Activated CD4-positive, alpha-beta T cell treated with anti-CD3 and anti-CD28 coated beads for 1 hour (primary cell): ENCODE measurements at regions not wholly inside any gene's neighbourhood (a gene's known extent, or its start where the extent isn't known, plus 50 kb on each side); places are given as distances from the start of the nearest gene placed in this dataset.

ENCODE experiments used
- DNase-seq: peaks from one replicate; pipeline ENCODE4 v3.0.0-alpha.2; 2020

DNA sequence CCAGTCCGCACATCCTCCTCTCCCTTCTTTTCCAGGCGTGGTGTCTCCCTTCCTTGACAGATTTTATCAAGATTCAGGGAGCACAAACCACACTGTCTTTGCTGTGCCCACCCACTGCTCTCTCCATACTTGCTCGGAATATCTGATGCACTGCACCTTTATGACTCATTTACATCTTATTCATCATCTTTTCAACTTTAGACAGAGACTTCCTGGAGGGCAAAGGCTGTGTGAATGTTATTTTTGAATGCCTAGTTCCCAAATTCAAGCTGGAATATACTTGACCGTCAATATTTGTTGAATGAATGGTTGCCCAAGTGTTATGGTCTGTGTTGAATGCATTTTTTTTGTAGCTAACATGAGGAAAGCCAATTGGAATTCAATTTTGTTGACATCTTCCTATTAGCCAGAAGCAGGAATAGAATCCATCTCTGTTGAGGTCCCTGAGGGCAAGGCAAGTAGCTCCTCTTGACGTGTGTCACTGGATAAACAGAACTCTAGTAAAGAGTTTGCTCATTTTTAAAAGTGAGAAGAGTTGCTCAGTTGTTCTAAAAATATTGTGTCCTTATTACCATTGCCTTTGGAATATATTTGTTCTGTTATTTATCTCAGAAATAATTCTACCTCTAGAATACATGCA lies 95.0 kb downstream of the KLF6 start:
- no peak for DNase-seq

DNA sequence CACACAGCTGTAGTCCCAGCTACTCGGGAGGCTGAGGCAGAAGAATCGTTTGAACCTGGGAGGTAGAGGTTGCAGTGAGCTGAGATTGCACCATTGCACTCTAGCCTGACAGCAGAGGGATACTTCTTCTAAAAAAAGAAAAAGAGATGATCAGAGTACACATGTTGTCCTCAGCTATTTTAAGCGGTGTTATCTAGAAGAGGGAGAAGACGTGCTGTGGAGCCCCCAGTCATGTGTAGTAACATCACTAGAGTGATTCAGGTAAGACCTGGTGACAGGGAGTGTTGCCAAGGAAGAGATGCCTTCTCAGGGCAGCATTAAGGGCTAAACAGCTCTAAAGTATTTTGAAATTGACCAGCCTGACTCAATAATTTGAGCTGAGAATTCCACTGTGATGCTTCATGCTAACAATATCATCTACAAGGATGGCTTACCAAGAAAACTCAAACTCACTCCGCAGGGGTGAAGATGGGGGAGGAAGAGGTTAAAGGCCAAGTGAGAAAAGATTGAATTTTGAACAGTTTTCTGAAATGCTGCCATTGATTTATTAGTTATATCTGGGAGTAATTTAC lies 97.4 kb downstream of the KLF6 start:
- no peak for DNase-seq

DNA sequence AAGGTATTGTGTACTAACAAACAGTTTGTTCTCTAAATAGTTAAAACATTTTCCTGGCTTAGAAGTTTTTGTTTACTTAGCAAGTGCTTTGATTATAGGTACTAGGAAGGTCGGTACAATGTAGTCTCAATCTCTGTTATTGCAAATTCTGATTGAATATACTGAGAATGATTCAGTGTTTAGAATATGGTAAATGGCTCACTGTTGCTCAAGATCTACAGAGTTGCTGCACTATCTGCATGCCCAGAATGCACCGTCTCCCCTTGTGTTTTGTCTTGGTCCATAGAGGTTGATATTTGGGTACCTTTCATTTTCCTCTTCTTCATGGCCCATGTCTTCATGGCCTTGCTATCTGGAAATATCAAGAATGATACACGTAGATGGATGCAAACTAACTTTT lies 99.6 kb downstream of the KLF6 start:
- DNase-seq, result no peak

DNA sequence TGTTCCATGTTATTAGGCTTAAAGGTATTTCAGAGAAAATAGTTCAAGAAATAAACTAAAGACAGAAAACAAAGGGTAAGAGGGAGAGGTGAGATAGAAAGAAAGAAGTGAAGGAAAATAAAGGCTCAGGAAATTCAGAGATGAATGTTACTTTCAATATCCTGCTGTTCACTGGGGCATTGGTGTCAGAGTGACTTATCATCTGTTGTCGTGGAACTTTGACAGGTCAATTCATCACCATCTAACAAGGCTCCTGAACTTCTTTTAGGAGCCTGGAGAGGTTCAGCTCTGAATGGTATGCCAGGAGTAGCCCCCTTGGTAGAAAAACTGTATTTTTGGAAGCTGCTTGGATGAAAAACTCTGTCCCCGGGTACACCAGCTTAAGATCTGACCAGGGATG lies 100.1 kb downstream of the KLF6 start:
- no peak for DNase-seq

DNA sequence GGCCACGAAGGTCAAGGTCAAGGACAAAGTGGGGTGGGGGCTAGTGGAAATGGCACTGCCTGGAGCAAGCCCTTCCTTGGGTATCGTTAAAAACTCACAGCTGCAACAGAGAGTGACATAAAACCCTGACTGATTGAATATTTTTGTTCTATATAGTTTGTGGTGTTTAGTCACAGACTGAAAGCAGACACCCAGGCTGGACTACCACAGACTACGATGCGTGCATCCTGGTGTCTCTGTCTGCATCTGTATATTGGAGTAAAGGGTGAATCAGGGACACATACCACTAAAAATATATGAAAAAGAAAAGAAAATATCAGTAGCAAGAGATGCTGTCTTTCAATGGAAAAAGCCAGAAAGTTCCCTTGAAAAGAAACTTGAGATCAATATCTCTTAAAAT lies 101.4 kb downstream of the KLF6 start:
- no peak for DNase-seq

DNA sequence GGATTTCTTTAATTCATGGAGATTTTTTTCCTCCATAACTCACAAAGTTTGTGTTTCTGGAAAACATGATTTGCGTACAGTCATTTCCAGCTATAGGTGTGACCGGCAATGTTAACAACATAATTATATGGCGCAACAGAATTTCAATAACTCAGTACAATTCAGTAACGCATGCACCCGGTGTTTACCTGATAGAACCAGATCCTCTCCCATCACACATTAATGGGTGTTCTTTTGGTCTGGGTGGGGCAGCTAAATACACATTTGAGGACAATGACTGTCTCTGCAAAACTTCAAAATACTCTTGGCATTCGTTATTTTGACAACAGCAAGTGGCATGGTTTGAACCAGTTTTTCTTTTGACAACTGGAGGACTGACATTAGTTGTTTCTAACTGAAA lies 102.3 kb downstream of the KLF6 start:
- no peak for DNase-seq

DNA sequence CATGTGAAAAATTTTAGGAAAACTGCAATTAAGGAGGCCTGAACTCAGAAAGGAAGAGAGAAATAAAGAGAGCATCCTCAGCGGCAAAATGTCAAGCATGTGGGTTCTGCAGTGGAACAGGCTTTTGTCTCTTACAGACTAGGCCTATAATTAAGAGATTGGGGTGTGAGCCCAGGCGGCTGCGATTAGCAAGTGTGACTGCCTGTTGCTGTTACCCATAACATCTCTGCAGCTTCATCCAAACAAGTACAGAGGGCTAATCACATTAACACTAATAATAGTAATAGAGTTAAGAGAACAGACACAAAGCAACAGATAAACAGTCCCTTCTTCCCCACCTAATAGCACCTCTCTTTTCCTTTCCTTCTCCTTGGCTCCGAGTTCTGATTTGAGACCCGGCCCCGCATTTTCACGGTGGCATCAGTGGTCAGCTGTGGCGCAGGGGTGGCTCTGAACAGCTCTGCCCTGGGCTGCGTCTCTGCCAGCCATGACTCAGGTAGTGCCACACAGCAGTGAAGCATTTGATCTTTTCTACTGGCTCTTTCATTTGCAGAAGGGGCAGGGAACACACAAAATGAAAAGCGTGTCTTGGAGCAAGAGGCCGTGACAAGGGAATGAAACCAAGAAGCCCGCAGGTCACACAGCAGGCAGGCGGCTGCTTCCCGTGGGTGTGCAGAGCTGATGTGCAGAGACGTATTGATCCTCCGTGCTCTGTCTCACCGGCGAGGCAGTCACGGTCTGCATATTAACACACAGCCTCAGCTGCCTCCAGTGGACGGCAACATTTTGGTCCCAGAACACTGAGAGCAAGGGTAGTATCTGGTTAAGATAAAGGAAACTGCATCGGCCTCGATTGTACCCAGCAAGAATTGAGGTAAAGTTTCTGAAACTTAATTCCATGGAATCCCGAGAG lies 103.1 kb downstream of the KLF6 start:
- DNase-seq, result no peak

DNA sequence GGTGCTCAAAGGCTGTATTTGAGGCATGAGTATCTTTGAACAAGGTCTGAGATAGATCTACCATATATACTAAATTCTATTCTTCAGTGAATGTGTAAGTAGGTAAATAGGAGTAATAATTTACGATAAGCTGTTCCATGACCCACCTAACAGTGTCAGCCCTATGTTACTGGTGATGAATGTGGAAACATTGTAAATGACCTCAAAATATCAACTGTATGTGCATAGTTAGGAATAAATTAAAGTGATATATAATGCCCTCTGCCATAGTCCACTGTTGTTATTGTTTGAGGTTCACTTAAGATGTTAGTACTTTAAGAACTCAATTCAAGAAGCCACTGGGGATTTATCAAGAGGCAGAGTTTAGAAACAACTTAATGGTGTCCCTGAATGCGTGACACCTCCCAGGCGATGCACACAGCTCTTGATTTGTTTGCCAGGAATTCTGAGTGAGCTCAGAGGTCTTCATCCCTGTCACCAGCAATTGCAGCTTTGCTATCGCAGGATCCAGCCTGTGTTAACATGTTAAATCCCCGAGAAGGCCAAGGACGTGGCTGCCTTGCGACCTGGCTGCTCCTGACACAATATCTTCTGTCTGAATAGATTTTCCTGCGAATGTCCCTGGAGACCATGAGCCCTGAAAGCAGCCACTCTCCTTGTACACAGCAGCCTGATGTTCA lies 104.9 kb downstream of the KLF6 start:
- DNase-seq, result no peak

DNA sequence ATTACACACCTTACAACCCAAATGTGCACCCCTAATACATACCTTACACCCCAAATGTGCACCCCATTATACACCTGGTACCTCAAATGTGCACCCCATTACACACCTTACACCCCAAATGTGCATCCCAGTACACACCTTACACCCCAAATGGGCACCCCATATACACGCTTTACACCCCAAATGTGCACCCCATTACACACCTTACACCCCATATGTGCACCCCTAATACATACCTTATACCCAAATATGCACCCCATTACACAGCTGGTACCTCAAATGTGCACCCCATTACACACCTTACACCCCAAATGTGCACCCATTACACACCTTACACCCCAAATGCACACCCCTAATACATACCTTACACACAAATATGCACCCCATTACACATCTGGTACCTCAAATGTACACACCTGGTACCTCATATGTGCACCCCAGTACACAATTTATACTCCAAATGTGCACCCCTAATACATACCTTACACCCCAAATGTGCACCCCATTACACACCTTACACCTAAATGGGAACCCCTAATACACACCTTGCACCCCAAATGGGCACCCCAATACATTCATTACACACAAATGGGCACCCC lies 106.3 kb downstream of the KLF6 start:
- DNase-seq, result no peak

DNA sequence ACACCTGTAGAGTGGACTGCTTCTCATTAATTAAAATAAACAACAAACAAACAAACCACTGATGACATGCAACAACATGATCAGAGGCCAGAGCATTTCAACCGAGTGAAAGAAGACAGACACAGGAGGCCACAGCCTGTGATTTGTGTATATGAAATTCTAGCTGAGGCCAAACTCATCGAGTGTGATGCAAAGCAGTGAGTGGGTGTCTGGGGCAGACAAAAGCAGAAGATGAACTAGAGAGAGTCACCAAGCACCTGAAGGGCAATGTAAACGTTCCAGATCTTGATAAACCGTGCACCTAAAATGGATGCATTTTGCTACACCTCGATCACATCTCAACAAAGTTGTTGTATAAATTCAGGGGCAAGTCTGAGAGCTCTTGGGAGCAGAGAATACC lies 108.4 kb downstream of the KLF6 start:
- no peak for DNase-seq

DNA sequence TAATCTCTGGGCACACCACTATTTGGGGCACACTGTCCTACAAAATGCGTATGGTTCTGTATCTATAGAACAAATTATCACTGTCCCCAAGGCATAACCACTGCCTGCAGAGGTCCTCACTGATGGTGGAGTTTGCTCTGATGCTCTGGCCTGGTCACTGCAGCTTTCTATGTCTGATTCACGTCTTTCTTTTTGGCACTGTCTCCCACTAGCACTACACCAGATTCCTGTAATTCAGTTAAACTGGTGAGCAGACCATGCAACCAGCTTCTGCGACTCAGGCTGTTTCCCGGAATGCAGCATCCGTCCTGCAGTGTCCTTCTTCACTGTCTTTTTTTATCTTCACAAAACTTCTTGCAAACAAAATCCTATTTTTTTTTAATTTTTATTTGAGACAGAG lies 112.8 kb downstream of the KLF6 start:
- no peak for DNase-seq

DNA sequence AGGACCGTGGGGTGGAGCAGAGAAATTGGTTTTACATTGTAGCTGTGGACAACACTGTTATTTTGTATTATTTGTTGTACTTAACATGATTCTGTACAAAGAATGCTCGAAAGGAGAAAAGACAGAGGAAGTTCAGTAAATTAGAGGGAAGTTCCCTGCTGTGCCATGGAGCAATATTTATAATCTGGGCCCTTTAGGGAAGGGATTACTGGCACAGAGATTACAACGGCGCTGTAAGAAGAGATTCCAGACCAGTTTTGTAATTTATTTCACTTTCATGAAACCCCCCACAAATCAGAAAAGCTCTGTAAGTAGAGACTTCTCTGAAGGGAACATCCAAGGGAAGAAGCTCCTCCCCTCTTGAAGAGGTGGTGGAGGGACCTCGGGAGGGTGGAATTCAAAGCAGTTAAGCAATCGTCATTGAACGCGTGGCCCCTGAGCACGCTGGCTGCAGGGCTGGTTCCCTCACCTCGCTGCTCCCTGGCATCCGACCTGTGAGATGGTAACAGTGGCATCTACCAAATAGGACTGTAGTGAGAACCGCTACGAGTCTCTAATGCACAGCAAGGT lies 113.5 kb downstream of the KLF6 start:
- no peak for DNase-seq

DNA sequence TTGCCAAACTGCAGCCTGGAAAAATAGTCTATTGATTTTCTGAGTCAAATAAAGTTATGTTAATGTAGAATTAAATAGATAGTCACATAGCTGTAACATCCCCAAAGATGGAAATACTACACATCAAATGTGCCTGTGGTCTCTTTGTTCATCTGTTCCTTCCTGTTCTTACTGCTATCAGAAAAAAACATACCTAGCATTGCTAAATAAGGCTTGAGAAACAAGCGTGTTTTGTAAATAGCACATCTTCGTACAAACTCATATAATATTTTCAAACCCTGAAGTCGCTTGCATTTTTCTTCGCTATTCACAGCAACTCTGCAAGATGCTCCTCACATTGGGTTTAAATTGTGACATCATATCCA lies 116.1 kb downstream of the KLF6 start:
- DNase-seq, result no peak

DNA sequence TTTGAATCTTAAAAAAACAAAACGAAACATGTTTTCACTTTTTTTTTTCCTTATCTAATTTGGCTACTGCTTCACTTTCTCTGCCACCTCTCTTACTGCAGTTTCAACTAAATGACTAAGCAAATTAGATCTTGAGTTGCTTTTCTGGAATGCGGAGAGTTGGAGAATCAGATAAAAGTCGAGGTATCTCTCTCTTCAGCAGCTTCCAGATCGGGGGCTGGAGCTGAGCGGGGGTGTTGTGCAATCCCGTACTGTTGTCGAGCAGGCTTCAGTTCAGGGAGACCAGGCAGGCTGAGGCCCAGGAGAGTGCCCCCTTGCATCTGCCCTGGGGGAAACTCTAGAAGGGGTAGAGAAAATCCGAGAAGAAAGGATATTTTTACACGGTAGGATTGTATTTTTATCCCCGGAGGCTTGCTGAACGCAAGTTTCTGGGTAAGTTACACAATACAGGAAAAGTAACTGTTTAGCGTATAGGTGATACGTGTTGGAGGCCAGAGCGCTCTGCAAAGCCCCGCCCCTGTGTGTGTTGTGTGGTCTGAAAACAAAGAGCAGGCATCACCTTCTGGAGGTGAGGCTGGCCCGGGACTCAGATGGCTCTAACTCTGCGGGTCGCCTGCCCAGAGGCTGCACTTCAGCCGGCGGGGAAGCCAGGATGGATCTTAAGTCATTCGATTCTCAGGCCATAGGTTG lies 116.6 kb downstream of the KLF6 start:
- peak; percentile 50 for DNase-seq

DNA sequence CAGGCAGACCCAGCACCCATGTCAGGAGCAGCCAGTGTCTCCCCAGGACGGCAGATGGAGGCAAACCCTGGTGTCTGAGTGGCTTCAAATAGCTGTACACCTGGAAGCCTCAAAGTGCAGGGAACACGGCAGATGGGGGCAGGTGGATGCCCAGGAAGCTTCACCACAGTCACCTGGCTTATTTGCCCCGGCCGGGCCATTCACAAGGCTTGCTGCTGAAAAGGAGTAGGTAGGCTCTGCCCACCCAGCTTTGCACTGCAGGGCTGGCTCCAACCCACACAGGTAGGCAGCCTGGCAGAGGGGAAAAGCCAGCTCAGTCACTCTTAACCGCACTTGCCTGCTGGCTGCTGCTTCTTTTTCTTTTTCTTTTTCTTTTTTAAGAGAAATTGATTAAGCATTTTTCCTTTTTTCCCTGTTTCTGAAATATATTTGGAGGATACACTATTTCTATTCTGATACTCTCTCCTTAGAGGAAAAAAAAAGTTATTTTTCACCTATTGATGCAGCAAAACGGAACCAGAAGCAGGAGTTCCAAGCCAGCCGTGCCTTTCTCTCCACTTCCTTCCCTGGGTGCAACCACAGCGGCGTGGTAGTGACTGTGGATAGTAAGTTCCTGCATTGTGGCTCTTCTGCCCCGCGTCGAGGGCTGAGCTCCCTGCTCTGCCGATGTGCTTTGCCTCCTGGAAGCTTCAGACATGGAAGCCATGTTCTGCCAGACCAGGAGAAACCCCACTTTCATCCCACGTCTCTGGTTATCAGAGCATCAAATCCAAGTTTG lies 118.3 kb downstream of the KLF6 start:
- peak; percentile 22 for DNase-seq

DNA sequence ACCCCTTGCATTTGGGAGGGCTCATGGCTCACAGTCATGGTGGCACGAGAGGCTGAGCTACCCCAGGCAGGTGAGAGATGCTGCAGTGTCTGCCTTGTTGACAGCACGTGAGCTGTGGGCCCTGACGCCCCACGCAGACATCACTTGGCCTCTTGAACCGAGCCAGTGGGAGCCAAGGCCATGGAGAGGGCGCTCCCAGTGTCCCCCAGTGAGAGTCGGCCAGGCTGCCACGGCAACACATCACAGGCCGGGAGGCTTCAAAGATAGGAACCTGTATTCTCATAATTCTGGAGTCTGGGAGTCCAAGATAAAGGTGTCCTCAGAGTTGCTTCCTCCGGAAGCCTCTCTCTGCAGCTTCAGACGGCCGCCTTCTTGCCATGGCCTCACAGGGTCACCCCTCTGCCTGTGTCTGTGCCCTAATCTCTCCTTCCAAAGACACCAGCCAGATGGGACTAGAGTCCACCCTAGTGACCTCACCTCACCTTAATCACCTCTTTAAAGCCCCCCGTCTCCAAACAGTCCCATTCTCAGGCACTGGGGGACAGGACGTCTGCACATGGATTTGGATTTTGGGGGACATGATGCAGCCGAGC lies 119.6 kb downstream of the KLF6 start:
- no peak for DNase-seq

DNA sequence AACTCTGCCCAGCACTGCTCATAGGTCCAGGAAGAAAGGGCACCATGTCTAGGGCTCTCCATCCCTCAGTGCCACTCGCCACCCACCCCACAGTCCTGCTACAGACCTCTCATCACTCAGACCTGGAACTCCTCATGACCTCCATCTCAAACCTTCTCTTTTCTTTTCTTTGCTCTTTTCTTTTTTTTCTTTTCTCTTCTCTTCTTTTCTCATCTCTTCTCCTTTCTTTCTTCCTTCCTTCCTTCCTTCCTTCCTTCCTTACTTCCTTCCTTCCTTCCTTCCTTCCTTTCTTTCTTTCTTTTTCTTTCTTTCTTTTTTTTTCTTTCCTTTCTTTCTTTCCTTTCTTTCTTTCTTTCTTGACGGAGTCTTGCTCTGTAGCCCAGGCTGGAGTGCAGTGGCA lies 122.2 kb downstream of the KLF6 start:
- no peak for DNase-seq

DNA sequence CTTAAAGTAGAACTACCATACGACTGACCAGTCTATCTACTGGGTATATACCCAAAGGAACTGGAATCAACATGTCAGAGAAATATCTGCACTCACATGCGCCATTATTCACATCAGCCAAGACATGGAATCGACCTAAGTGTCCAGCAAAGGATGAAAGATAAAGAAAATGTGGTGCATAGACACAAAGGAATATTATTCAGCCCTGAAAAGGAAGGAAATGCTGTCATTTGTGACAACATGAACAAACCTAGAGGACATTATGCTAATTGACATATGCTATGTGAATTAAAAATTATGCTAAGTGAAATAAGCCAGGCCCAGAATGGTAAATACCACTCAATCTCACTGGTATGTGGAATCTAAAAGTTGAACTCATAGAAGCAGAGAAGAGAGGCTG lies 123.7 kb downstream of the KLF6 start:
- DNase-seq, result no peak

DNA sequence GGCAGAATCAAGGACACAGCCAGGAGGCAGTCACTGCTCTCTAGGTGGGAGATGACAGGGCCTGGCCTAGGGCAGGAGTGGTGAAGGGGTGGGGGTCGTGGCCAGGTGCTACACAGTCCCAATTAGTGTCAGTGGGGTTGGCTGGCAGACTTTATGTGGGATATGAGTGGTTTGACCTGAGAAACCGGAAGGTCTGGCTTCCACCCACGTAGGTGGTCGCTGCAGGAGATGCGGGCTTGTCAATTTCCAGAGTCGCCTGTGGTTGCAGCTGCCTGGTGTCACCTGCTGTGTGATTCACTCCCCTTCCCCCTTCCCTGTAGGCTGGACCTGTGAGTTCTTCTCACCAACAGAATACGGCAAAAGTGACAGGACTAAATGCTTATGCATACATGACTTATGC lies 124.3 kb downstream of the KLF6 start:
- DNase-seq, result no peak

DNA sequence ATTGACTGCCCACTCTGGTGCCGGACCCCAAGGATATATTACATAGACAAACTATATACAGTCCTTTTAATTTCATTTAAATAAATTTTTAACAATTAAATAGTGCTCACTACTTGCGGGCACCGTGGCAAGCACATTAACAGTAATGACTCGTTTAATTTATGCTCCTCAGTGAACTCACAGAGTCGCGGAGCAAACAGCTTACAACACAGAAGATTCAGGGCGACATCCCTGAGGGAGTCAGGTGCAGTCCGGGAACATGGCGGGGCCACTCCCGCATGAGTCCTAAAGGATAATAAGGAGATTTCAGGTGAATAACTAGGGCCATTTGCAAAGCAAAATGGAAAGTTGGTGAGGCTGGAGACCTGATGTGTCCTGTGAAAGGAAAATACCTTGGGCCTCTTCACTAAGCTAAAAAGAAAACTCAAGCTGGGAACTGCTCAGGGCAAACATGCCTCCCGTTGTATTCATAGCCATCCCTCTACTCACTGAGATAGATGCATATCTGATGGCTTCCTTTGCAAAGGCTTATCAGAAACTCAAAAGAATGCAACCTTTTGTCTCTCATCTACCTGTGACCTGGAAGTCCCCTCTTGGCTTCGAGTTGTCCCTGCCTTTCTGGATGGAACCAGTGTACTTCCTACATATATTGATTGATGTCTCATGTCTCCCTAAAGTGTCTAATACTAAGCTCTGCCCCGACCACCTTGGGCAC lies 125.6 kb downstream of the KLF6 start:
- DNase-seq, result no peak
